ENCODE measurements at regions not wholly inside any gene's neighbourhood (a gene's known extent, or its start where the extent isn't known, plus 50 kb on each side); places are given as distances from the start of the nearest gene placed in this dataset.

DNA sequence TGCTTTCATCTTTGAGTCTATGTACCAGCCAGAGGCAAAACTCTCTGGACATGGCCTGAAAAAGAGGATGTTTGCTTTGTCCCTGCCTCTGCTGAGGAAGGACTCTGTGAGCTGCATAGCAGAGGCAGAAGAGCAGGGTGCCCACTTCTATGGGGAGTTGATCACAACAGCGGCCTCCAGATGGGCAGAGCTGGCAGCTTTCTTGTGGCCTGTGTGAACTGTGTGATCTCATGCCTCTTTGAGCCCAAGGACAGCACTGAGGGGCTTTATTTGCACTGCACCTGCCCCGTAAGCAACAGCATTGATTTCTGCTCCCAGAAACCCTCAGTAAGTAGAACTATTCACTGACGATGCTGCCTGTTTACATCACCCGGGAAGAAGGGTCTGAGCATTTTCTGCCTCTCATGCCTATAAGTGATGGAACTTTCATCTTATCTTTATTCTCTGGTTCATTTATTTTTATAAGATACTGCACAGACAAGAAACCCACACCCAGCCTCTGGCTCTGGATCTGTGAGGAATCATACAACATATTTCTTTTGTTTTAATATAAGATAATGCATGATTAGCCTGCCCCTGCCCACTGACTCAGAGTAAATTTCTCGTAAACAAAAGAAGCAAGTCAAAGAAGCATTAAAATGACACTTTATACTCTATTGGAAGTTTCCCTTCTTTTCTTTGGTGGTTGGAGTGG lies 244.2 kb upstream of the SOX21 start:
- Histone ChIP-seq H2BK120ac (ENCODE audit: low read depth, low read length) (no peak overlapping the region), H3K36me3 (ENCODE audit: control insufficient read depth, insufficient read depth, low read length) (no peaks in the 10 kb centered on the region), H3K4me1 (ENCODE audit: control insufficient read depth, insufficient read depth, low read length) (no peaks in the 10 kb centered on the region), H2AK5ac (ENCODE audit: low read depth, low read length) (no peak overlapping the region), H3K4ac (ENCODE audit: low read depth, low read length) (no peak overlapping the region), H3K56ac (ENCODE audit: extremely low read depth, insufficient read depth, low read length) (no peak overlapping the region), H4K5ac (ENCODE audit: low read depth, low read length) (no peak overlapping the region), H4K91ac (ENCODE audit: insufficient read depth, low read depth, low read length) (no peak overlapping the region), H3K9me3 (ENCODE audit: control insufficient read depth, insufficient read depth, low read length) (no peaks in the 10 kb centered on the region), H3K9me1 (ENCODE audit: insufficient read depth, low read length) (no peaks in the 10 kb centered on the region), H3K27ac (ENCODE audit: insufficient read depth, low read length) (no peak overlapping the region), H3K4me2 (ENCODE audit: low read depth, low read length) (no peak overlapping the region), H4K8ac (ENCODE audit: low read depth in 2 of 2, low read length in 2 of 2) (no peak overlapping the region), H3K79me1 (ENCODE audit: low read depth in 1 of 2, low read length in 2 of 2) (no peaks in the 10 kb centered on the region), H2BK20ac (ENCODE audit: low read depth, low read length) (no peak overlapping the region), H2AFZ (replicated peaks; ENCODE audit: low read length, poor library complexity) (no peak overlapping the region), H3K18ac (ENCODE audit: low read depth, low read length) (no peak overlapping the region), H2BK5ac (ENCODE audit: low read depth, low read length, poor library complexity, severe bottlenecking) (no peak overlapping the region), H3K4me3 (ENCODE audit: insufficient read depth, low read depth, low read length) (no peak overlapping the region), H3K23ac (ENCODE audit: low read depth, low read length) (no peak overlapping the region), H3K14ac (replicated peaks; ENCODE audit: low read depth, low read length) (no peak overlapping the region), H4K20me1 (ENCODE audit: insufficient read depth, low read length) (no peaks in the 10 kb centered on the region), H2AK9ac (replicated peaks; ENCODE audit: low read depth, low read length, poor library complexity) (no peak overlapping the region), H3K9ac (ENCODE audit: low read depth, low read length) (no peak overlapping the region), H2BK15ac (ENCODE audit: low read depth, low read length) (no peak overlapping the region), H3K27me3 (ENCODE audit: control insufficient read depth, insufficient read depth, low read length) (peaks cover 2% of the 10 kb centered on the region)
- ChIA-PET CTCF (no interaction called here), POLR2A (ENCODE audit: unreplicated experiment) (no interaction called here)
- BruUV-seq (replicated peaks) = no TSS peak
- dilution Hi-C loops (cut with HindIII; ENCODE audit: low sequenced_read_pairs, unreplicated experiment) (no loop called here), in situ Hi-C loops (cut with MboI; ENCODE audit: low sequenced_read_pairs) (no loop called here), intact Hi-C loops (cut with micrococcal nuclease) (no loop called here)
- WGBS, 2 experiments (ENCODE audit: extremely low coverage in 2 of 2, insufficient read length in 1 of 2) = 83% methylated on average over 1 of the region's 5 CpGs; no CpG with 5 or more reads in 1 of the 2 experiments
- TF ChIP-seq CHD1 (IDR thresholded peaks at IDR 0.05; ENCODE audit: low read depth, low read length) (no peak), RCOR1 (IDR thresholded peaks at IDR 0.05; ENCODE audit: insufficient replicate concordance, low read length) (no peak), RAD21 (IDR thresholded peaks at IDR 0.05; ENCODE audit: low read length) (no peak), BHLHE40 (IDR thresholded peaks at IDR 0.05; ENCODE audit: low read depth, low read length) (no peak), FOS (IDR thresholded peaks at IDR 0.05; ENCODE audit: low read depth, low read length) (no peak), MXI1 (IDR thresholded peaks at IDR 0.05; ENCODE audit: borderline replicate concordance, low read depth, low read length) (no peak), MAFK (IDR thresholded peaks at IDR 0.05; ENCODE audit: low read depth, low read length) (no peak), SMC3 (IDR thresholded peaks at IDR 0.05; ENCODE audit: low read depth, low read length) (no peak), POLR2A (IDR thresholded peaks at IDR 0.05; ENCODE audit: low read depth, low read length) (no peak), MAZ (IDR thresholded peaks at IDR 0.05; ENCODE audit: borderline replicate concordance, low read depth, low read length) (no peak), RFX5 (IDR thresholded peaks at IDR 0.05; ENCODE audit: low read depth, low read length) (no peak), NFE2L2 (IDR thresholded peaks at IDR 0.05; ENCODE audit: low read depth, low read length) (no peak)
- TF ChIP-seq, protein P1, sequence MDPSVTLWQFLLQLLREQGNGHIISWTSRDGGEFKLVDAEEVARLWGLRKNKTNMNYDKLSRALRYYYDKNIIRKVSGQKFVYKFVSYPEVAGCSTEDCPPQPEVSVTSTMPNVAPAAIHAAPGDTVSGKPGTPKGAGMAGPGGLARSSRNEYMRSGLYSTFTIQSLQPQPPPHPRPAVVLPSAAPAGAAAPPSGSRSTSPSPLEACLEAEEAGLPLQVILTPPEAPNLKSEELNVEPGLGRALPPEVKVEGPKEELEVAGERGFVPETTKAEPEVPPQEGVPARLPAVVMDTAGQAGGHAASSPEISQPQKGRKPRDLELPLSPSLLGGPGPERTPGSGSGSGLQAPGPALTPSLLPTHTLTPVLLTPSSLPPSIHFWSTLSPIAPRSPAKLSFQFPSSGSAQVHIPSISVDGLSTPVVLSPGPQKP (IDR thresholded peaks at IDR 0.05; ENCODE audit: borderline replicate concordance, low read depth, low read length) = no peak
- TF ChIP-seq, protein P2, sequence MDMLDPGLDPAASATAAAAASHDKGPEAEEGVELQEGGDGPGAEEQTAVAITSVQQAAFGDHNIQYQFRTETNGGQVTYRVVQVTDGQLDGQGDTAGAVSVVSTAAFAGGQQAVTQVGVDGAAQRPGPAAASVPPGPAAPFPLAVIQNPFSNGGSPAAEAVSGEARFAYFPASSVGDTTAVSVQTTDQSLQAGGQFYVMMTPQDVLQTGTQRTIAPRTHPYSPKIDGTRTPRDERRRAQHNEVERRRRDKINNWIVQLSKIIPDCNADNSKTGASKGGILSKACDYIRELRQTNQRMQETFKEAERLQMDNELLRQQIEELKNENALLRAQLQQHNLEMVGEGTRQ (IDR thresholded peaks at IDR 0.05; ENCODE audit: low read depth, low read length) = no peak
- TF ChIP-seq, protein P3, sequence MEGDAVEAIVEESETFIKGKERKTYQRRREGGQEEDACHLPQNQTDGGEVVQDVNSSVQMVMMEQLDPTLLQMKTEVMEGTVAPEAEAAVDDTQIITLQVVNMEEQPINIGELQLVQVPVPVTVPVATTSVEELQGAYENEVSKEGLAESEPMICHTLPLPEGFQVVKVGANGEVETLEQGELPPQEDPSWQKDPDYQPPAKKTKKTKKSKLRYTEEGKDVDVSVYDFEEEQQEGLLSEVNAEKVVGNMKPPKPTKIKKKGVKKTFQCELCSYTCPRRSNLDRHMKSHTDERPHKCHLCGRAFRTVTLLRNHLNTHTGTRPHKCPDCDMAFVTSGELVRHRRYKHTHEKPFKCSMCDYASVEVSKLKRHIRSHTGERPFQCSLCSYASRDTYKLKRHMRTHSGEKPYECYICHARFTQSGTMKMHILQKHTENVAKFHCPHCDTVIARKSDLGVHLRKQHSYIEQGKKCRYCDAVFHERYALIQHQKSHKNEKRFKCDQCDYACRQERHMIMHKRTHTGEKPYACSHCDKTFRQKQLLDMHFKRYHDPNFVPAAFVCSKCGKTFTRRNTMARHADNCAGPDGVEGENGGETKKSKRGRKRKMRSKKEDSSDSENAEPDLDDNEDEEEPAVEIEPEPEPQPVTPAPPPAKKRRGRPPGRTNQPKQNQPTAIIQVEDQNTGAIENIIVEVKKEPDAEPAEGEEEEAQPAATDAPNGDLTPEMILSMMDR (conservative IDR thresholded peaks at IDR 0.05; ENCODE audit: low read depth, low read length) = no peak
- ATAC-seq (ENCODE audit: low read depth) (no peak), DNase-seq (no peak)
